ENCODE measurements at regions not wholly inside any gene's neighbourhood (a gene's known extent, or its start where the extent isn't known, plus 50 kb on each side); places are given as distances from the start of the nearest gene placed in this dataset.

GRCh38 chr2:42971947-42972736, 179.8 kb upstream of the HAAO start:
- DNase-seq (ENCODE audit: low spot score) = peak; percentile 36

GRCh38 chr2:42971381-42971780, 179.0 kb upstream of the HAAO start:
- DNase-seq (ENCODE audit: low spot score) = no peak

GRCh38 chr2:42970151-42970550, 177.8 kb upstream of the HAAO start:
- peak; percentile 52 for DNase-seq (ENCODE audit: low spot score)

- DNase-seq (ENCODE audit: low spot score) = peak; percentile 90
Measured at GRCh38 chr2:42969231-42970150, 177.1 kb upstream of the HAAO start.

- DNase-seq (ENCODE audit: low spot score) = peak; percentile 92
Measured at GRCh38 chr2:42967959-42968674, 175.7 kb upstream of the HAAO start.

- DNase-seq (ENCODE audit: low spot score) = no peak
Measured at GRCh38 chr2:42965910-42966309, 173.5 kb upstream of the HAAO start.

GRCh38 chr2:42965196-42965595, 172.8 kb upstream of the HAAO start:
- DNase-seq (ENCODE audit: low spot score) = no peak

GRCh38 chr2:42964439-42965083, 172.2 kb upstream of the HAAO start:
- DNase-seq (ENCODE audit: low spot score) = peak; percentile 94

- DNase-seq (ENCODE audit: low spot score) = no peak
Measured at GRCh38 chr2:42963452-42964068, 171.2 kb upstream of the HAAO start.

- DNase-seq (ENCODE audit: low spot score) = no peak
Measured at GRCh38 chr2:42962508-42962953, 170.1 kb upstream of the HAAO start.

GRCh38 chr2:42961961-42962360, 169.6 kb upstream of the HAAO start:
- DNase-seq (ENCODE audit: low spot score) = no peak

- no peak for DNase-seq (ENCODE audit: low spot score)
Measured at GRCh38 chr2:42961385-42961811, 169.0 kb upstream of the HAAO start.

- peak; percentile 60 for DNase-seq (ENCODE audit: low spot score)
Measured at GRCh38 chr2:42960842-42961180, 168.4 kb upstream of the HAAO start.

- no peak for DNase-seq (ENCODE audit: low spot score)
Measured at GRCh38 chr2:42960002-42960841, 167.8 kb upstream of the HAAO start.

GRCh38 chr2:42959234-42960001, 167.0 kb upstream of the HAAO start:
- peak; percentile 70 for DNase-seq (ENCODE audit: low spot score)

GRCh38 chr2:42958741-42959233, 166.4 kb upstream of the HAAO start:
- no peak for DNase-seq (ENCODE audit: low spot score)

GRCh38 chr2:42957861-42958301, 165.5 kb upstream of the HAAO start:
- DNase-seq (ENCODE audit: low spot score) = no peak

GRCh38 chr2:42957109-42957860, 164.9 kb upstream of the HAAO start:
- no peak for DNase-seq (ENCODE audit: low spot score)
